Uterus (tissue), 3 donors: ENCODE measurements at regions not wholly inside any gene's neighbourhood (a gene's known extent, or its start where the extent isn't known, plus 50 kb on each side); places are given as distances from the start of the nearest gene placed in this dataset.

Source experiments
- DNase-seq, 2 donors: peaks; one replicate each; pipeline ENCODE4 v3.0.0-alpha.2; 2019 to 2020
- H3K27ac ChIP-seq, 2 donors: fragments of 200-600 bp; sonication (generic); 1 replicate in 1 of 2; 2 replicates in 1 of 2; pipeline ENCODE4 v1.5.1; 2016 to 2018
- H3K27me3 ChIP-seq, 2 donors: fragments of 200-600 bp; sonication (generic); one replicate each; pipeline ENCODE4 v1.5.1; 2018 to 2019; ENCODE audit warnings: control low read depth in 1 of 2
- H3K36me3 ChIP-seq, 2 donors: fragments of 200-600 bp; sonication (generic); one replicate each; pipeline ENCODE4 v1.5.1; 2019; ENCODE audit warnings: control low read depth in 1 of 2
- H3K4me1 ChIP-seq, 2 donors: fragments of 200-600 bp; sonication (generic); one replicate each; pipeline ENCODE4 v1.5.1; 2018 to 2019; ENCODE audit warnings: control low read depth in 1 of 2
- H3K4me3 ChIP-seq, 2 donors: fragments of 200-600 bp; sonication (generic); 1 replicate in 1 of 2; 2 replicates in 1 of 2; pipeline ENCODE4 v1.5.1; 2018 to 2019; ENCODE audit warnings: mild to moderate bottlenecking in 1 of 2
- H3K9me3 ChIP-seq, 2 donors: fragments of 200-600 bp; sonication (generic); one replicate each; pipeline ENCODE4 v1.5.1; 2019; ENCODE audit warnings: control low read depth in 1 of 2
- POLR2A ChIP-seq, 2 donors: fragments of 450-650 bp; IDR thresholded peaks; one replicate each; pipeline ENCODE4 v1.6.1; 2016; ENCODE audit warnings: antibody characterized with exemption in 2 of 2, mild to moderate bottlenecking in 1 of 2, moderate library complexity in 1 of 2
- intact Hi-C: fragments of 100-400 bp; cut with DNase I; formaldehyde crosslinking; loops from one replicate; pipeline ENCODE4 v1.15.1; 2023; ENCODE audit warnings: low total_unique reads
- TF ChIP-seq, protein P1 (sequence below), 4 experiments: fragments of 200-600 bp in 2 of 4; fragments of 450-650 bp in 2 of 4; sonication (generic) in 2 of 4; IDR thresholded peaks; one replicate each; pipeline ENCODE4 v1.5.1; 2016 to 2019; ENCODE audit warnings: antibody characterized with exemption in 4 of 4, mild to moderate bottlenecking in 2 of 4, moderate library complexity in 1 of 4
- donor health status: DM: yes; HTN: yes; CAD: no.

DNA sequence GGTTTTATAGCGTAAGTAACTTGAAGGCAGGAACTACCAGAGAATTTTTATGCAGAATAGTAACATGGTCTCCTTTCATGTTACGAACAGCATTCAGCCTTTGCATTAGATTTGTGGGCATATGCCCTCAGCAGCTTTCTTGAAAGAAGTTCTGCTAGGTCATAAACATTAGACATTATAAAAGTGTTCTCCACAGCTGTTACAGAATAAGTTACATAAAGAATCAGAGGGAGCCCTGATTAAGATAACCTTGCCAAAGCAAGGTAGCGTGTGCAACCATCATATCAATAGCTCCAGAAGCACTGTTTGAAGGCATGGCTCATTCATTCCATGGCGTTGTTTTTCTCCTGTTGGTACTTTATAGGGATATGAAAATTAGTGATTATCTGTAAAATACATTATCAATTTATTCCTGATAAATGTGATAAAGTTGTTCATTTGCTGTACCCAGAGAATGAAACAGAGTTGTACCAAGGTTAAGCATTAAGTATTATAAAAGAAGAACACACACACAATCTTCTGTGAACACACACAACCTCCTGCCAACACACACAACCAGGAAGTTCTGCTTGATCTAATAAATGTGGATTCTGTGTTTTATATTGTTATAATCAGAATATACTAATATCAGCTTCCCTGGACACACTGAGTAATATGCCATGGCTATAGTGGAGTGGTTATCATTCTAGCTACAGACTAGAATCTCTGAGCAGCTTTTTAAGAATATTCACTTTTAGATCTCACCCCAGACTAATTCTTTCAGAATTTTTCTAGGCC, 286.7 kb upstream of the SLC39A10 start:
- no peaks in the 10 kb centered on the region for H3K27me3 ChIP-seq
- no peak overlapping the region for H3K4me3 ChIP-seq
- DNase-seq, result no peak
- TF ChIP-seq, protein P1, sequence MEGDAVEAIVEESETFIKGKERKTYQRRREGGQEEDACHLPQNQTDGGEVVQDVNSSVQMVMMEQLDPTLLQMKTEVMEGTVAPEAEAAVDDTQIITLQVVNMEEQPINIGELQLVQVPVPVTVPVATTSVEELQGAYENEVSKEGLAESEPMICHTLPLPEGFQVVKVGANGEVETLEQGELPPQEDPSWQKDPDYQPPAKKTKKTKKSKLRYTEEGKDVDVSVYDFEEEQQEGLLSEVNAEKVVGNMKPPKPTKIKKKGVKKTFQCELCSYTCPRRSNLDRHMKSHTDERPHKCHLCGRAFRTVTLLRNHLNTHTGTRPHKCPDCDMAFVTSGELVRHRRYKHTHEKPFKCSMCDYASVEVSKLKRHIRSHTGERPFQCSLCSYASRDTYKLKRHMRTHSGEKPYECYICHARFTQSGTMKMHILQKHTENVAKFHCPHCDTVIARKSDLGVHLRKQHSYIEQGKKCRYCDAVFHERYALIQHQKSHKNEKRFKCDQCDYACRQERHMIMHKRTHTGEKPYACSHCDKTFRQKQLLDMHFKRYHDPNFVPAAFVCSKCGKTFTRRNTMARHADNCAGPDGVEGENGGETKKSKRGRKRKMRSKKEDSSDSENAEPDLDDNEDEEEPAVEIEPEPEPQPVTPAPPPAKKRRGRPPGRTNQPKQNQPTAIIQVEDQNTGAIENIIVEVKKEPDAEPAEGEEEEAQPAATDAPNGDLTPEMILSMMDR (IDR thresholded peaks at IDR 0.05), result no peak
- no peak for TF ChIP-seq POLR2A (IDR thresholded peaks at IDR 0.05)
- intact Hi-C loops, result no loop called here
- H3K36me3 ChIP-seq, result no peaks in the 10 kb centered on the region
- H3K9me3 ChIP-seq, result no peaks in the 10 kb centered on the region
- H3K4me1 ChIP-seq, result no peaks in the 10 kb centered on the region
- H3K27ac ChIP-seq, result no peak overlapping the region

DNA sequence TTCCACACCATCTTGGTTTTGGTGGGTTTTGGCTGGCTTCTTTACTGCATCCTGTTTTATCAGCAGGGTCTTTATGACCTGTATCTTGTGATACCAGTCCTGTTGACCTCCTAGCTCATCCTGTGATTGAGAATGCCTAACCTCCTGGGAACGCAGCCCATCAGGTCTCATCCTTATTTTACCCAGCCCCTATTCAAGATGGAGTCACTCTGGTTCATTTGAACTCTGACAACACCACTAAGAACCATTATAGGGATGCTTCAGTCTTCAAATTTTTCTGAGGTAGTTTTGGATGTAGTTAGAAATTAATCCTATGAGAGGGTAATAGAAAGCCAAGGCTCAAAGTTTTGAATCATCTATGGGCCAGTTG, 287.8 kb upstream of the SLC39A10 start:
- H3K9me3 ChIP-seq, result no peaks in the 10 kb centered on the region
- TF ChIP-seq POLR2A (IDR thresholded peaks at IDR 0.05), result no peak
- TF ChIP-seq, protein P1 (IDR thresholded peaks at IDR 0.05), result no peak
- H3K4me1 ChIP-seq, result no peaks in the 10 kb centered on the region
- intact Hi-C loops, result no loop called here
- H3K4me3 ChIP-seq, result no peak overlapping the region
- DNase-seq, result no peak
- H3K27ac ChIP-seq, result no peak overlapping the region
- no peaks in the 10 kb centered on the region for H3K27me3 ChIP-seq
- H3K36me3 ChIP-seq, result no peaks in the 10 kb centered on the region

DNA sequence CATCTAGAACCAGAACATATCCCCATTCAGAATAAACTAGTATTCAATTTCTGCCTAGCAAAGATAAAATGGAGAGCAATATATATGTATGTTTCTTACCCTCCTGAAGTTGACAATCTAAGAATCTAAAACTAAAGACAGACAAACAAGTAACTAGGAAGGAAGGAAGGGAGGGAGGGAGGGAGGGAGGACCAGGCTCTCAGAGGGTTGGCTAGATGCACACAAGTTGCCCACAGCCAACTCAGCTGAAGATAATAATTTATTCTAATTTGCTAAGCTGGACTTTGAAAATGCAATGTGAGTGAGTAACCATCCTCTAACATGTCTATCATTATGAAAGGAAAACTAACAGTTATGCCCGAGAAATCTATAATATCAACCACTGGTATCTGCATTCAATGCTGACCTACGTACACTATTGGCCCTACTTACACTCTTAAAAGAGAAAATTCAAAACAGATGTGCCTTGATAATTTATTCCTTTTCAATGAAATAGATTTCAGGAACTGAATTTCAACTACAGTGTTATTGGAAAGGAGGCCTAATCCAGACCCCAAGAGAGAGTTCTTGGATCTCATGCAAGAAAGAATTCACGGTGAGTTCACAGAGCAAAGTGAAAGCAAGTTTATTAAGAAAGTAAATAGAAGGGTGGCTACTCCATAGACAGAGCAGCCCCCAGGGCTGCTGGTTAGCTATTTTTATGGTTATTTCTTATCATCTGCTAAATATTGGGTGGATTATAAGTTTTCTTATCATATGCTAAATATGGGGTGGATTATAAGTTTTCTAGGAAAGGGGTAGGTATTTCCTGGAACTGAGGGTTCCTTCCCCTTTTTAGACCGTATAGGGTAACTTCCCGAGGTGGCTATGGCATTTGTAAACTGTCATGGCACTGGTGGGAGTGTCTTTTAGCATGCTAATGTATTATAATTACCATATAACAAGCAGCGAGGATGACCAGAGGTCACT, 288.5 kb upstream of the SLC39A10 start:
- TF ChIP-seq POLR2A (IDR thresholded peaks at IDR 0.05), result no peak
- TF ChIP-seq, protein P1 (IDR thresholded peaks at IDR 0.05), result no peak
- DNase-seq, result no peak
- Histone ChIP-seq H3K4me3 (no peak overlapping the region), H3K9me3 (no peaks in the 10 kb centered on the region), H3K27ac (no peak overlapping the region), H3K27me3 (no peaks in the 10 kb centered on the region), H3K36me3 (no peaks in the 10 kb centered on the region), H3K4me1 (no peaks in the 10 kb centered on the region)
- intact Hi-C loops, result no loop called here

DNA sequence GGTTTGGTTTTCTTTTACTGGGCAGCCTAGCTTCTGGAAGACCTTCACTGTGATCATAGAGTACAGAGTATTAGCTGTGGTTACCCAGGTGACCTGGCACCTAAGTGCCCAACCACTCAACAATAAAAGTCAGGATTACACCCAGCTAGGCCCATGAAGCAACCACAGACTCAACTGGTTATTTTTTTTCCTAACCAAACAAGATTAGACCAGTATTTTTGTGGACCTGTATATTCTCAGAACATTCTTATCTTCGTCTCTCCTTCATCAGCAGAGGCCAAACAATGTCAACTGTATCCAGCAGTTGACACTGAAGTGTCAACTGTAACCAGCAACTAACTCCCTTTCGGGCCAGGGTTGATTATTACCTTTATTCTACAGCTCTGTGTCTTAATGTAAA, 289.2 kb upstream of the SLC39A10 start:
- H3K36me3 ChIP-seq, result no peaks in the 10 kb centered on the region
- TF ChIP-seq, protein P1 (IDR thresholded peaks at IDR 0.05), result no peak
- no peak for TF ChIP-seq POLR2A (IDR thresholded peaks at IDR 0.05)
- intact Hi-C loops, result no loop called here
- H3K27ac ChIP-seq, result no peak overlapping the region
- H3K4me1 ChIP-seq, result no peaks in the 10 kb centered on the region
- no peak overlapping the region for H3K4me3 ChIP-seq
- no peaks in the 10 kb centered on the region for H3K9me3 ChIP-seq
- DNase-seq, result no peak
- H3K27me3 ChIP-seq, result no peaks in the 10 kb centered on the region
